ENCODE measurements at regions not wholly inside any gene's neighbourhood (a gene's known extent, or its start where the extent isn't known, plus 50 kb on each side); places are given as distances from the start of the nearest gene placed in this dataset.

GRCh38 chr10:78109210-78109609, 75.5 kb downstream of the RPS24 start:
- TF ChIP-seq CTCF (IDR thresholded peaks at IDR 0.05), result no peak
- TF ChIP-seq EZH2 (IDR thresholded peaks at IDR 0.05; ENCODE audit: borderline replicate concordance, insufficient read depth, low read depth, low read length, poor library complexity, severe bottlenecking), result no peak
